Neuronal stem cell (in vitro differentiated cells): ENCODE measurements at regions not wholly inside any gene's neighbourhood (a gene's known extent, or its start where the extent isn't known, plus 50 kb on each side); places are given as distances from the start of the nearest gene placed in this dataset.

Source experiments
- DNase-seq: peaks from one replicate; pipeline ENCODE4 v3.0.0-alpha.2; 2013; ENCODE audit warnings: low spot score
- H2AFZ ChIP-seq: one replicate; pipeline ENCODE4 v1.6.1; 2013; ENCODE audit warnings: mild to moderate bottlenecking, low read length, inconsistent platforms
- H2AK5ac ChIP-seq: 2 replicates; pipeline ENCODE4 v1.6.1; 2013; ENCODE audit warnings: low read depth, mild to moderate bottlenecking, inconsistent platforms, low read length, moderate library complexity, mixed read lengths
- H2BK120ac ChIP-seq: 2 replicates; pipeline ENCODE4 v1.6.1; 2013; ENCODE audit warnings: low read depth, mild to moderate bottlenecking, inconsistent platforms, low read length, moderate library complexity, mixed read lengths
- H2BK12ac ChIP-seq: one replicate; pipeline ENCODE4 v1.6.1; 2013; ENCODE audit warnings: low read length, inconsistent platforms
- H2BK15ac ChIP-seq: 2 replicates; pipeline ENCODE4 v1.6.1; 2013; ENCODE audit warnings: mild to moderate bottlenecking, low read length, inconsistent platforms, mixed read lengths
- H2BK5ac ChIP-seq: one replicate; pipeline ENCODE4 v1.6.1; 2013; ENCODE audit warnings: inconsistent platforms, mild to moderate bottlenecking, low read length, moderate library complexity
- H3K14ac ChIP-seq: one replicate; pipeline ENCODE4 v1.6.1; 2013; ENCODE audit warnings: low read length, inconsistent platforms
- H3K18ac ChIP-seq: 2 replicates; pipeline ENCODE4 v1.6.1; 2013; ENCODE audit warnings: low read length, inconsistent platforms
- H3K23ac ChIP-seq: 2 replicates; pipeline ENCODE4 v1.6.1; 2013; ENCODE audit warnings: low read depth, mild to moderate bottlenecking, mixed read lengths, low read length, inconsistent platforms; ENCODE audit not compliant: poor library complexity
- H3K27ac ChIP-seq: replicated peaks from 3 replicates; pipeline ENCODE4 v1.5.1; 2013; ENCODE audit warnings: low read length, inconsistent platforms
- H3K27me3 ChIP-seq, 3 experiments: 2 replicates each; pipeline ENCODE4 v1.6.1; 2013; ENCODE audit warnings: low read length in 3 of 3, mild to moderate bottlenecking in 2 of 3, inconsistent platforms in 1 of 3, low read depth in 1 of 3, mixed read lengths in 1 of 3, moderate library complexity in 1 of 3; ENCODE audit not compliant: control insufficient read depth in 3 of 3, insufficient read depth in 3 of 3
- H3K36me3 ChIP-seq, 2 donors: replicated peaks in 1 of 2; 2 replicates each; pipeline ENCODE4 v1.6.1; 2013; ENCODE audit warnings: low read length in 2 of 2; ENCODE audit not compliant: control insufficient read depth in 2 of 2, insufficient read depth in 2 of 2
- H3K4ac ChIP-seq: 2 replicates; pipeline ENCODE4 v1.6.1; 2013; ENCODE audit warnings: inconsistent platforms, mild to moderate bottlenecking, low read length, moderate library complexity
- H3K4me1 ChIP-seq, 2 donors: 1 replicate in 1 of 2; 2 replicates in 1 of 2; pipeline ENCODE4 v1.6.1; 2013; ENCODE audit warnings: low read length in 2 of 2, low read depth in 1 of 2; ENCODE audit not compliant: control insufficient read depth in 2 of 2, insufficient read depth in 1 of 2
- H3K4me2 ChIP-seq: one replicate; pipeline ENCODE4 v1.6.1; 2013; ENCODE audit warnings: mild to moderate bottlenecking, low read length, inconsistent platforms; ENCODE audit not compliant: insufficient read depth, poor library complexity, severe bottlenecking
- H3K4me3 ChIP-seq, 2 donors: 2 replicates each; pipeline ENCODE4 v1.5.1; 2013; ENCODE audit warnings: low read length in 2 of 2, mild to moderate bottlenecking in 2 of 2, inconsistent platforms in 1 of 2, moderate library complexity in 1 of 2
- H3K79me1 ChIP-seq: one replicate; pipeline ENCODE4 v1.6.1; 2013; ENCODE audit warnings: low read depth, mild to moderate bottlenecking, inconsistent platforms, low read length, moderate library complexity
- H3K9ac ChIP-seq: one replicate; pipeline ENCODE4 v1.6.1; 2013; ENCODE audit warnings: mild to moderate bottlenecking, low read depth, low read length, inconsistent platforms; ENCODE audit not compliant: poor library complexity
- H3K9me3 ChIP-seq, 2 donors: replicated peaks in 1 of 2; 2 replicates each; pipeline versions ENCODE3 to v1.6.1; 2013; ENCODE audit warnings: low read length in 2 of 2, mild to moderate bottlenecking in 2 of 2, inconsistent platforms in 1 of 2, low read depth in 1 of 2, mixed read lengths in 1 of 2, moderate library complexity in 1 of 2; ENCODE audit not compliant: control insufficient read depth in 2 of 2, insufficient read depth in 1 of 2
- H4K8ac ChIP-seq: one replicate; pipeline ENCODE4 v1.6.1; 2013; ENCODE audit warnings: low read depth, mild to moderate bottlenecking, inconsistent platforms, low read length, moderate library complexity
- H4K91ac ChIP-seq: one replicate; pipeline ENCODE4 v1.6.1; 2013; ENCODE audit warnings: low read length, low read depth, mild to moderate bottlenecking, inconsistent platforms; ENCODE audit not compliant: poor library complexity
- WGBS, 2 donors: extraction: QIAGEN DNeasy Blood & Tissue Kit; methylation state at CpG; one replicate each; pipeline ENCODE4 v1.1.7; 2013; ENCODE audit warnings: missing lambda C conversion rate in 2 of 2, mixed read lengths in 1 of 2; ENCODE audit not compliant: insufficient read length in 2 of 2, insufficient replicate concordance in 1 of 2; ENCODE audit errors: extremely low coverage in 2 of 2; 5-methylcytosine and 5-hydroxymethylcytosine counted together

DNA sequence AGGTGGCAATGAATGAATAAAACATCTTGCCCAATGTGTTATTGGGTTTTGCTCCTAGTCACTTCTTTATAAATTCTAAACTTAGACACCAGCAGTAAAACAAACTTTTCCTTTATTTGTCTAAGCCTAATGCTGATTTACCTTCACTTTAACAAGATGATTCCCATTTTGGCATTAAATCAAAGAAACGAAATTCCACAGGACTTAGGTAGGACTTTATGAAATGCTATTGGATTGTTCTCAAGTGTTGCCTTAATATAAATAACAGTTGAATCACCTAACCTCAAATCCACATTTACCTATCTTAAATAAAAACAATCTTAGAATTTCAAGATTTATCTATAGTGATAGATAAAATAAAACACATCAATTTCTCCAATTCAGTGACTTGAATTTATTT lies 831.8 kb downstream of the EPHA7 start:
- H4K8ac ChIP-seq: no peak overlapping the region
- no peak overlapping the region for H3K14ac ChIP-seq
- H3K18ac ChIP-seq: no peak overlapping the region
- WGBS, 2 donors: no CpG with 5 or more reads among the region's 1 CpG
- H3K27me3 ChIP-seq: no peaks in the 10 kb centered on the region
- no peak overlapping the region for H3K23ac ChIP-seq
- no peak overlapping the region for H3K4ac ChIP-seq
- H3K4me2 ChIP-seq: no peak overlapping the region
- no peak overlapping the region for H3K4me3 ChIP-seq
- no peak overlapping the region for H3K9ac ChIP-seq
- no peak overlapping the region for H2BK12ac ChIP-seq
- no peak overlapping the region for H2BK120ac ChIP-seq
- no peak overlapping the region for H2AK5ac ChIP-seq
- no peak overlapping the region for H4K91ac ChIP-seq
- H2AFZ ChIP-seq: no peak overlapping the region
- no peaks in the 10 kb centered on the region for H3K9me3 ChIP-seq
- no peak overlapping the region for H2BK15ac ChIP-seq
- no peak overlapping the region for H3K27ac ChIP-seq
- no peaks in the 10 kb centered on the region for H3K36me3 ChIP-seq
- H3K79me1 ChIP-seq: no peaks in the 10 kb centered on the region
- DNase-seq: no peak
- H3K4me1 ChIP-seq: no peaks in the 10 kb centered on the region
- H2BK5ac ChIP-seq: no peak overlapping the region

GRCh38 chr6:92586236-92586977 lies 833.0 kb downstream of the EPHA7 start:
- Histone ChIP-seq H3K27me3 (no peaks in the 10 kb centered on the region), H2BK120ac (no peak overlapping the region), H2AFZ (peak overlapping the region; percentile 49), H2BK5ac (no peak overlapping the region), H3K14ac (no peak overlapping the region), H3K18ac (no peak overlapping the region), H3K27ac (no peak overlapping the region), H2BK12ac (no peak overlapping the region), H3K4ac (no peak overlapping the region), H3K23ac (no peak overlapping the region), H3K4me1 (no peaks in the 10 kb centered on the region), H4K91ac (no peak overlapping the region), H3K4me3 (no peak overlapping the region), H3K36me3 (no peaks in the 10 kb centered on the region), H2AK5ac (no peak overlapping the region), H3K9ac (no peak overlapping the region), H3K4me2 (no peak overlapping the region), H2BK15ac (no peak overlapping the region), H4K8ac (no peak overlapping the region), H3K9me3 (no peaks in the 10 kb centered on the region), H3K79me1 (no peaks in the 10 kb centered on the region)
- no CpG with 5 or more reads among the region's 8 CpGs for WGBS, 2 donors
- no peak for DNase-seq

GRCh38 chr6:92582211-92582610 lies 837.1 kb downstream of the EPHA7 start:
- Histone ChIP-seq H3K9ac (no peak overlapping the region), H3K27ac (no peak overlapping the region), H3K27me3 (no peaks in the 10 kb centered on the region), H2BK15ac (no peak overlapping the region), H3K23ac (no peak overlapping the region), H3K4me3 (no peak overlapping the region), H3K4me2 (no peak overlapping the region), H3K4me1 (peaks cover 0 to 1% of the 10 kb centered on the region in 2 donors), H3K18ac (no peak overlapping the region), H2BK12ac (no peak overlapping the region), H4K91ac (no peak overlapping the region), H2BK5ac (no peak overlapping the region), H2AK5ac (no peak overlapping the region), H3K9me3 (no peaks in the 10 kb centered on the region), H3K36me3 (no peaks in the 10 kb centered on the region), H3K79me1 (no peaks in the 10 kb centered on the region), H3K14ac (no peak overlapping the region), H2AFZ (no peak overlapping the region), H4K8ac (no peak overlapping the region), H2BK120ac (no peak overlapping the region), H3K4ac (no peak overlapping the region)
- WGBS, 2 donors: no CpG with 5 or more reads among the region's 1 CpG
- DNase-seq: no peak

GRCh38 chr6:92577077-92577719 lies 842.2 kb downstream of the EPHA7 start:
- no peak overlapping the region for H2AK5ac ChIP-seq
- WGBS, 2 donors: no CpG with 5 or more reads among the region's 2 CpGs
- H3K4me2 ChIP-seq: no peak overlapping the region
- no peak overlapping the region for H3K4ac ChIP-seq
- H4K8ac ChIP-seq: no peak overlapping the region
- no peak overlapping the region for H3K9ac ChIP-seq
- no peaks in the 10 kb centered on the region for H3K79me1 ChIP-seq
- no peak overlapping the region for H3K27ac ChIP-seq
- H3K27me3 ChIP-seq: no peaks in the 10 kb centered on the region
- peaks cover 0 to 1% of the 10 kb centered on the region in 2 donors for H3K4me1 ChIP-seq
- no peak overlapping the region for H2BK5ac ChIP-seq
- peak; percentile 11 for DNase-seq
- H3K14ac ChIP-seq: no peak overlapping the region
- no peak overlapping the region for H2BK120ac ChIP-seq
- no peak overlapping the region for H2BK15ac ChIP-seq
- no peak overlapping the region for H3K23ac ChIP-seq
- peak overlapping the region; percentile 20 for H2AFZ ChIP-seq
- H3K9me3 ChIP-seq: no peaks in the 10 kb centered on the region
- H3K36me3 ChIP-seq: no peaks in the 10 kb centered on the region
- H3K18ac ChIP-seq: peak overlapping the region; percentile 28
- H2BK12ac ChIP-seq: no peak overlapping the region
- H3K4me3 ChIP-seq: no peak overlapping the region
- H4K91ac ChIP-seq: no peak overlapping the region
